ENCODE measurements at regions not wholly inside any gene's neighbourhood (a gene's known extent, or its start where the extent isn't known, plus 50 kb on each side); places are given as distances from the start of the nearest gene placed in this dataset.

DNA sequence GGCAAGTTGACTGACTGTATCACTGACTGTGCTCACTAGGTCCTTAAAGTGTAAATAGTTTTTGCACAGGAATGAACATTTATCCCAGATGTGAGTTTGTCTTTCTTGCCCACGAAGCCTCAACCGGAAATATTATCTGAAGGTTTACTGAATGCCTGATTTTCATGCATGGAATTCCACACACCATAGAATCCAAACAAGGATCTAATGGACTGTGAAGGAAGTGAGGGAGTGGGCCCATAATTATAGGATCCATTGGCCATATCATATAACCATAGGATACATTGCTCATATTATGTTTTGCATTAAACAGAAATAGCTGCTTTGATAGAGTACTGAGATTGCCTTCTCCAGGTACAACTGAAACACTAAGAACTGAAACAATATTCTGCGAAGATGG is 1057.2 kb upstream of the EDIL3 start:
- TF ChIP-seq EP300 (IDR thresholded peaks at IDR 0.05; ENCODE audit: borderline replicate concordance): peak; percentile 44; the same call in 1 of the 2 replicates
- TF ChIP-seq TEAD4 (IDR thresholded peaks at IDR 0.05): peak; percentile 61
- TF ChIP-seq USF1 (IDR thresholded peaks at IDR 0.05): no peak
- TF ChIP-seq, protein P1, sequence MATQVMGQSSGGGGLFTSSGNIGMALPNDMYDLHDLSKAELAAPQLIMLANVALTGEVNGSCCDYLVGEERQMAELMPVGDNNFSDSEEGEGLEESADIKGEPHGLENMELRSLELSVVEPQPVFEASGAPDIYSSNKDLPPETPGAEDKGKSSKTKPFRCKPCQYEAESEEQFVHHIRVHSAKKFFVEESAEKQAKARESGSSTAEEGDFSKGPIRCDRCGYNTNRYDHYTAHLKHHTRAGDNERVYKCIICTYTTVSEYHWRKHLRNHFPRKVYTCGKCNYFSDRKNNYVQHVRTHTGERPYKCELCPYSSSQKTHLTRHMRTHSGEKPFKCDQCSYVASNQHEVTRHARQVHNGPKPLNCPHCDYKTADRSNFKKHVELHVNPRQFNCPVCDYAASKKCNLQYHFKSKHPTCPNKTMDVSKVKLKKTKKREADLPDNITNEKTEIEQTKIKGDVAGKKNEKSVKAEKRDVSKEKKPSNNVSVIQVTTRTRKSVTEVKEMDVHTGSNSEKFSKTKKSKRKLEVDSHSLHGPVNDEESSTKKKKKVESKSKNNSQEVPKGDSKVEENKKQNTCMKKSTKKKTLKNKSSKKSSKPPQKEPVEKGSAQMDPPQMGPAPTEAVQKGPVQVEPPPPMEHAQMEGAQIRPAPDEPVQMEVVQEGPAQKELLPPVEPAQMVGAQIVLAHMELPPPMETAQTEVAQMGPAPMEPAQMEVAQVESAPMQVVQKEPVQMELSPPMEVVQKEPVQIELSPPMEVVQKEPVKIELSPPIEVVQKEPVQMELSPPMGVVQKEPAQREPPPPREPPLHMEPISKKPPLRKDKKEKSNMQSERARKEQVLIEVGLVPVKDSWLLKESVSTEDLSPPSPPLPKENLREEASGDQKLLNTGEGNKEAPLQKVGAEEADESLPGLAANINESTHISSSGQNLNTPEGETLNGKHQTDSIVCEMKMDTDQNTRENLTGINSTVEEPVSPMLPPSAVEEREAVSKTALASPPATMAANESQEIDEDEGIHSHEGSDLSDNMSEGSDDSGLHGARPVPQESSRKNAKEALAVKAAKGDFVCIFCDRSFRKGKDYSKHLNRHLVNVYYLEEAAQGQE (IDR thresholded peaks at IDR 0.05; ENCODE audit: low read depth): no peak
- TF ChIP-seq TCF12 (IDR thresholded peaks at IDR 0.05; ENCODE audit: low read depth): 0 out of 2 replicates have a peak, but pooled peaks have one; percentile 58
- TF ChIP-seq CREB1 (IDR thresholded peaks at IDR 0.05; ENCODE audit: low read depth): no peak
- TF ChIP-seq FOXM1 (IDR thresholded peaks at IDR 0.05; ENCODE audit: borderline replicate concordance, low read depth): peak; percentile 51; the same call in 1 of the 2 replicates

- no peak for TF ChIP-seq USF1 (IDR thresholded peaks at IDR 0.05)
Measured at GRCh38 chr5:85452322-85453025, 1067.8 kb upstream of the EDIL3 start.

- TF ChIP-seq, protein P1 (IDR thresholded peaks at IDR 0.05; ENCODE audit: low read depth): no peak
Measured at GRCh38 chr5:85453026-85453349, 1068.3 kb upstream of the EDIL3 start.

- TF ChIP-seq FOXM1 (IDR thresholded peaks at IDR 0.05; ENCODE audit: borderline replicate concordance, low read depth) (no peak), EP300 (IDR thresholded peaks at IDR 0.05; ENCODE audit: borderline replicate concordance) (no peak), TEAD4 (IDR thresholded peaks at IDR 0.05) (no peak), CEBPB (IDR thresholded peaks at IDR 0.05) (no peak), EGR1 (IDR thresholded peaks at IDR 0.05) (no peak), TCF12 (IDR thresholded peaks at IDR 0.05; ENCODE audit: low read depth) (no peak)
Measured at GRCh38 chr5:85458319-85458718, 1073.6 kb upstream of the EDIL3 start.

DNA sequence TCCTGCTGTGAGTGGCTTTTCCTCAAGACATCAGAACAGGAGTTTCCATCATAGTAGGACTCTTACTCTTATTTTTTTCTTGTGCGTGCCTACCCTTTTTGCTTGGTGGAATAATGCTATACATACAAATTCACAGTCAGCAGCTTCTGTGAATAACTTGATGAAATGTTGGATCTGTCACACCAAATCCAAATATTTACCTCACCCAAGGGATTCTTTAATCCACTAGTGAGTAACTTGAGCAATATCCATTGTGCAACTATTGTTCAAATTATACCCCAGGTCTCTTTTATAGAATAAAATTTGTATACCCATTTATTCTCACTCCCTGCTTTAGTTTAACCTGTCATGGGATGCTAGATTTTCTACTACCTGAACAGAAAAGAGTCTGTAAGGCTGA is 1078.3 kb upstream of the EDIL3 start:
- TF ChIP-seq YY1 (IDR thresholded peaks at IDR 0.05; ENCODE audit: low read depth) (no peak), TCF12 (IDR thresholded peaks at IDR 0.05; ENCODE audit: low read depth) (no peak), EGR1 (IDR thresholded peaks at IDR 0.05) (no peak)
- TF ChIP-seq, protein P1 (IDR thresholded peaks at IDR 0.05; ENCODE audit: low read depth): no peak

DNA sequence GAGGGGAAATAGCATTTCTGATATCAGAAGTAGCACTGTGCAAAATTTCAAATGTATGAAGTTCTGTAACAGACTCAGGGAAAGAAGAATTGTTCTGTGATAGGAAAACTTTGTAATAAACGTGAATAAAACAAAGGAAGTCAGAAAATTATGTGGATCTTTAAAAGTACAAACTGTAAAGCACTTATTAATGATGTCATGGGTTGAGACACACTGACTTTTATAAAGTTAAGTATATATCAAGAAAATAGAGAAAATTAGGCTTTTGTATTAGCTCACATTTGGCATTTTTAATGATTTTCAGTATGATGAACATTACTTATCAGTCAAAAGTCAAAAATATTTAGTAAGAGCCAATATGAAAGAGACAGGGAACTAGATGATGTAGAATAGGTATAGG is 1081.7 kb upstream of the EDIL3 start:
- no peak for TF ChIP-seq ZBTB7A (IDR thresholded peaks at IDR 0.05; ENCODE audit: low read depth)
- TF ChIP-seq TEAD4 (IDR thresholded peaks at IDR 0.05): no peak

GRCh38 chr5:85472749-85473148 is 1088.1 kb upstream of the EDIL3 start:
- TF ChIP-seq EGR1 (IDR thresholded peaks at IDR 0.05) (no peak), TAF1 (IDR thresholded peaks at IDR 0.05; ENCODE audit: low read depth) (no peak), ZBTB7A (IDR thresholded peaks at IDR 0.05; ENCODE audit: low read depth) (no peak), YY1 (IDR thresholded peaks at IDR 0.05; ENCODE audit: low read depth) (no peak), CEBPB (IDR thresholded peaks at IDR 0.05) (no peak), MAX (IDR thresholded peaks at IDR 0.05) (no peak), USF1 (IDR thresholded peaks at IDR 0.05) (no peak), NFIC (IDR thresholded peaks at IDR 0.05) (no peak), EP300 (IDR thresholded peaks at IDR 0.05; ENCODE audit: borderline replicate concordance) (no peak), CREB1 (IDR thresholded peaks at IDR 0.05; ENCODE audit: low read depth) (no peak), TCF12 (IDR thresholded peaks at IDR 0.05; ENCODE audit: low read depth) (no peak), RAD21 (IDR thresholded peaks at IDR 0.05; ENCODE audit: low read depth) (no peak), TEAD4 (IDR thresholded peaks at IDR 0.05) (no peak), FOXM1 (IDR thresholded peaks at IDR 0.05; ENCODE audit: borderline replicate concordance, low read depth) (no peak)
- TF ChIP-seq, protein P1 (IDR thresholded peaks at IDR 0.05; ENCODE audit: low read depth): no peak
